GM12878 (cell line): ENCODE measurements at regions not wholly inside any gene's neighbourhood (a gene's known extent, or its start where the extent isn't known, plus 50 kb on each side); places are given as distances from the start of the nearest gene placed in this dataset.

Experiments used
- ATAC-seq: fragments of 200-7000 bp; cut with Tn5 transposase; 3 replicates; pipeline ENCODE4 v1.9.1; 2020; ENCODE audit warnings: mild to moderate bottlenecking, moderate library complexity
- BruUV-seq: library from RNA; stranded (reverse); fragments of 400-500 nt; replicated peaks from 2 replicates; lab custom pipeline; 2021; lab: Mats Ljungman, UMichigan
- CTCF ChIA-PET: fragments of 300-600 bp; sonication (Branson Sonifier 250); formaldehyde crosslinking; extraction: SDS; loops from one replicate; lab custom pipeline; 2021; ENCODE audit warnings: inconsistent platforms; lab: Yijun Ruan, JAX
- POLR2A ChIA-PET: fragments of 350-600 bp; formaldehyde crosslinking; extraction: SDS; loops from one replicate; lab custom pipeline; 2021; ENCODE audit warnings: inconsistent platforms; lab: Charles Lee
- RAD21 ChIA-PET: fragments of 300-600 bp; sonication (Branson Sonifier 250); formaldehyde crosslinking; loops from one replicate; lab custom pipeline; 2023; ENCODE audit warnings: antibody characterized with exemption; ENCODE audit not compliant: unreplicated experiment; lab: Charles Lee
- SMC1A ChIA-PET: fragments of 300-600 bp; sonication (Branson Sonifier 250); formaldehyde crosslinking; loops from one replicate; lab custom pipeline; 2023; ENCODE audit not compliant: unreplicated experiment, uncharacterized antibody; lab: Charles Lee
- DNase-seq: peaks from one replicate; pipeline ENCODE4 v3.0.0-alpha.2; 2011; ENCODE audit warnings: low read depth, low spot score
- FAIRE-seq: peaks from 3 replicates; lab custom pipeline; 2011; peaks lifted over from hg19 to GRCh38; lab: Jason Lieb, UNC
- H2AFZ ChIP-seq: 2 replicates; pipeline ENCODE4 v1.6.0; 2011; ENCODE audit warnings: low read depth, low read length, control low read depth; ENCODE audit not compliant: control insufficient read depth
- H3K27ac ChIP-seq: 2 replicates; pipeline ENCODE4 v1.5.1; 2011; ENCODE audit warnings: control low read depth; ENCODE audit not compliant: control insufficient read depth, insufficient read depth
- H3K27me3 ChIP-seq, 2 experiments: replicated peaks in 1 of 2; 2 replicates each; pipeline versions ENCODE4 v1.6.0 to v1.6.1; 2011; ENCODE audit warnings: low read length in 1 of 2; ENCODE audit not compliant: control insufficient read depth in 2 of 2, insufficient read depth in 2 of 2
- H3K36me3 ChIP-seq, 2 experiments: 2 replicates each; pipeline ENCODE4 v1.5.1; 2011; ENCODE audit warnings: low read length in 1 of 2; ENCODE audit not compliant: control insufficient read depth in 2 of 2, insufficient read depth in 2 of 2
- H3K4me1 ChIP-seq: 2 replicates; pipeline ENCODE4 v1.6.1; 2011; ENCODE audit warnings: mild to moderate bottlenecking, low read length, moderate library complexity, mixed read lengths; ENCODE audit not compliant: control insufficient read depth, insufficient read depth
- H3K4me2 ChIP-seq: 2 replicates; pipeline ENCODE4 v1.6.0; 2011; ENCODE audit warnings: control low read depth; ENCODE audit not compliant: control insufficient read depth, insufficient read depth
- H3K4me3 ChIP-seq: fragments of 200-600 bp; sonication (generic); 2 replicates; pipeline ENCODE4 v1.5.1; 2016
- H3K79me2 ChIP-seq: 2 replicates; pipeline ENCODE4 v1.6.0; 2011; ENCODE audit warnings: low read length; ENCODE audit not compliant: control insufficient read depth, insufficient read depth
- H3K9ac ChIP-seq: 2 replicates; pipeline ENCODE4 v1.8.0; 2011; ENCODE audit warnings: low read length, control low read depth, mixed read lengths; ENCODE audit not compliant: control insufficient read depth, insufficient read depth
- H3K9me3 ChIP-seq: replicated peaks from 3 replicates; pipeline ENCODE4 v1.5.1; 2011; ENCODE audit warnings: mild to moderate bottlenecking, low read length; ENCODE audit not compliant: control insufficient read depth, insufficient read depth
- H4K20me1 ChIP-seq: 2 replicates; pipeline ENCODE4 v1.6.0; 2011; ENCODE audit not compliant: control insufficient read depth, insufficient read depth
- BMI1 ChIP-seq: fragments of 450-650 bp; IDR thresholded peaks from 2 replicates; pipeline ENCODE4 v1.6.1; 2016; ENCODE audit warnings: mild to moderate bottlenecking, moderate library complexity, borderline replicate concordance
- MTA3 ChIP-seq: IDR thresholded peaks from 2 replicates; pipeline ENCODE4 v1.6.1; 2012; ENCODE audit warnings: low read length, inconsistent platforms, borderline replicate concordance
- ZBED1 ChIP-seq: IDR thresholded peaks from 2 replicates; pipeline ENCODE4 v1.6.1; 2016; ENCODE audit warnings: borderline replicate concordance
- WGBS: methylation state at CpG from one replicate; pipeline ENCODE4 v1.1.6; 2016; ENCODE audit warnings: low lambda C conversion rate; ENCODE audit not compliant: insufficient replicate concordance, insufficient coverage; ENCODE audit errors: missing lambda C conversion rate; 5-methylcytosine and 5-hydroxymethylcytosine counted together
- in situ Hi-C: fragments of 300-500 bp; cut with MboI; formaldehyde crosslinking; loops from 9 replicates; pipeline ENCODE4 v1.14.3; 2018; ENCODE audit warnings: mixed read lengths
- intact Hi-C: fragments of 100-400 bp; cut with micrococcal nuclease; formaldehyde crosslinking; loops from one replicate; pipeline ENCODE4 v1.14.2; 2022; ENCODE audit not compliant: unreplicated experiment
- TF ChIP-seq, protein P1 (sequence below): fragments of 150-350 bp; IDR thresholded peaks from 2 replicates; pipeline ENCODE4 v1.6.1; 2016; ENCODE audit warnings: low read depth, low read length

DNA sequence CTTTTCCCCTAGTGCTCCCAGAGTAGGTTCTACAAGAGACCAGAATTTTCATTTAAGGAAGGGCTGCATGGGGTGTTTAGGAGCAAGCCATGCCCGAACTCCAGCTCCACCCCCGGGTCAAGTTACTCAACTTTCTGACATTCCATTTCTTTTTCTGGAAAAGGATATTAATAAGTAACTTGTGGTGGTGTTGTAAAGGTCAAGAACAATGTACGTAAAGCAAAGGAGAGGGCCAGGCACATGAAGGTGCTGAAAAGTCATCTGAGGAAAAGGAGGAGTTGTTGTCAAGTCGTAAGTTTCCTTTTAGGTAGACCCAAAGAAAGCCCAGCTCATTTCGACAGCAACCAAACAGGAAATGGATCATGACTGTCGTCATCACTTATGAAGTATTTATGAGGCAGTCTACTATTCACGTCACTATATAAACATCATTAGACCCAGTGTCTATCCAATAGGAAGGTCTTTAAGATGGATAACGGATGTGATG, 319.6 kb upstream of the IL12A start:
- Histone ChIP-seq H3K9me3 (no peaks in the 10 kb centered on the region), H3K27ac (no peak overlapping the region), H2AFZ (no peak overlapping the region), H3K4me2 (no peak overlapping the region), H3K4me3 (no peak overlapping the region), H3K79me2 (no peaks in the 10 kb centered on the region), H3K9ac (no peak overlapping the region), H3K36me3 (no peaks in the 10 kb centered on the region), H3K27me3 (no peaks in the 10 kb centered on the region), H3K4me1 (no peaks in the 10 kb centered on the region), H4K20me1 (no peaks in the 10 kb centered on the region)
- ATAC-seq (no peak), FAIRE-seq (no peak), DNase-seq (no peak)
- SMC1A ChIA-PET, result no interaction called here
- in situ Hi-C loops, result no loop called here
- CTCF ChIA-PET, result no interaction called here
- RAD21 ChIA-PET, result no interaction called here
- 13% methylated on average over 8 of the region's 8 CpGs for WGBS
- no TSS peak for BruUV-seq
- TF ChIP-seq, protein P1, sequence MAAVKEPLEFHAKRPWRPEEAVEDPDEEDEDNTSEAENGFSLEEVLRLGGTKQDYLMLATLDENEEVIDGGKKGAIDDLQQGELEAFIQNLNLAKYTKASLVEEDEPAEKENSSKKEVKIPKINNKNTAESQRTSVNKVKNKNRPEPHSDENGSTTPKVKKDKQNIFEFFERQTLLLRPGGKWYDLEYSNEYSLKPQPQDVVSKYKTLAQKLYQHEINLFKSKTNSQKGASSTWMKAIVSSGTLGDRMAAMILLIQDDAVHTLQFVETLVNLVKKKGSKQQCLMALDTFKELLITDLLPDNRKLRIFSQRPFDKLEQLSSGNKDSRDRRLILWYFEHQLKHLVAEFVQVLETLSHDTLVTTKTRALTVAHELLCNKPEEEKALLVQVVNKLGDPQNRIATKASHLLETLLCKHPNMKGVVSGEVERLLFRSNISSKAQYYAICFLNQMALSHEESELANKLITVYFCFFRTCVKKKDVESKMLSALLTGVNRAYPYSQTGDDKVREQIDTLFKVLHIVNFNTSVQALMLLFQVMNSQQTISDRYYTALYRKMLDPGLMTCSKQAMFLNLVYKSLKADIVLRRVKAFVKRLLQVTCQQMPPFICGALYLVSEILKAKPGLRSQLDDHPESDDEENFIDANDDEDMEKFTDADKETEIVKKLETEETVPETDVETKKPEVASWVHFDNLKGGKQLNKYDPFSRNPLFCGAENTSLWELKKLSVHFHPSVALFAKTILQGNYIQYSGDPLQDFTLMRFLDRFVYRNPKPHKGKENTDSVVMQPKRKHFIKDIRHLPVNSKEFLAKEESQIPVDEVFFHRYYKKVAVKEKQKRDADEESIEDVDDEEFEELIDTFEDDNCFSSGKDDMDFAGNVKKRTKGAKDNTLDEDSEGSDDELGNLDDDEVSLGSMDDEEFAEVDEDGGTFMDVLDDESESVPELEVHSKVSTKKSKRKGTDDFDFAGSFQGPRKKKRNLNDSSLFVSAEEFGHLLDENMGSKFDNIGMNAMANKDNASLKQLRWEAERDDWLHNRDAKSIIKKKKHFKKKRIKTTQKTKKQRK, result no peak
- TF ChIP-seq ZBED1 (no peak), MTA3 (no peak)
- POLR2A ChIA-PET, result no interaction called here
- intact Hi-C loops, result no loop called here

DNA sequence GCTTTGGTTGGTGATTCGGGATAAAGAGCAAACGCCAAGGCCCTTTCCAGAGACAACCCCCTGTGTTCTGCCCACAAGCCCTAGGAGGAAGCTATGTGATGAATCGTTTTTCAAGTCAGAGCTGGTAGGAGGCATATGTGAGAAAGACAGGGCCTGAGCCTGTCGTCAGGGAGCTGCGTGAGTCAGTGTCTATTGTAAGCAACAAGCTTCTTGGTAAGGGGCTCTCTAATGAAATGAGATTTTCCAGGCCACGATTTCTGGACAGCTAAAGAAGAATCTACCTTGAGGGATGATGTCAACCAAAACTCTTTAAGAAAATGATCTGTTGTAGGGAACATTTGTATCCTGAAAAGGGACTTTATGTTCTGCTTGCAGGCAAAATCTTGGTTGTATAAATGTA, 318.9 kb upstream of the IL12A start:
- no peak for DNase-seq
- ChIA-PET SMC1A (no interaction called here), RAD21 (no interaction called here), POLR2A (no interaction called here), CTCF (interaction anchor here (1.0 kb wide), 1 partner anchor 13 kb away, joined by 3 read pairs; no protein-coding TSS in a partner anchor)
- FAIRE-seq, result no peak
- Histone ChIP-seq H3K9ac (no peak overlapping the region), H3K27me3 (no peaks in the 10 kb centered on the region), H3K4me1 (no peaks in the 10 kb centered on the region), H3K36me3 (no peaks in the 10 kb centered on the region), H3K4me2 (no peak overlapping the region), H3K9me3 (no peaks in the 10 kb centered on the region), H2AFZ (no peak overlapping the region), H3K4me3 (no peak overlapping the region), H3K79me2 (no peaks in the 10 kb centered on the region), H4K20me1 (no peaks in the 10 kb centered on the region), H3K27ac (no peak overlapping the region)
- in situ Hi-C loops (no loop called here), intact Hi-C loops (no loop called here)
- 29% methylated on average over 6 of the region's 6 CpGs for WGBS
- no TSS peak for BruUV-seq
- ATAC-seq, result no peak
- no peak for TF ChIP-seq BMI1
